ENCODE measurements at regions not wholly inside any gene's neighbourhood (a gene's known extent, or its start where the extent isn't known, plus 50 kb on each side); places are given as distances from the start of the nearest gene placed in this dataset.

- ChIA-PET SMC1A (ENCODE audit: uncharacterized antibody, unreplicated experiment) (no interaction called here), POLR2A (no interaction called here), RAD21 (ENCODE audit: unreplicated experiment) (no interaction called here), CTCF (no interaction called here)
- Histone ChIP-seq H3K9ac (ENCODE audit: control insufficient read depth, insufficient read depth, low read length) (no peak overlapping the region), H2AFZ (ENCODE audit: control insufficient read depth, low read depth, low read length) (no peak overlapping the region), H3K9me3 (replicated peaks; ENCODE audit: control insufficient read depth, insufficient read depth, low read length) (no peaks in the 10 kb centered on the region; the same call in 2 of the 3 replicates), H3K36me3 (ENCODE audit: control insufficient read depth in 2 of 2, insufficient read depth in 2 of 2, low read length in 1 of 2) (no peaks in the 10 kb centered on the region), H3K27ac (ENCODE audit: control insufficient read depth, insufficient read depth) (no peak overlapping the region), H3K4me1 (ENCODE audit: control insufficient read depth, insufficient read depth, low read length) (no peaks in the 10 kb centered on the region), H3K27me3 (replicated peaks in 1 of 2; ENCODE audit: control insufficient read depth in 2 of 2, insufficient read depth in 2 of 2, low read length in 1 of 2) (peaks cover 2 to 5% of the 10 kb centered on the region in 2 experiments; a peak in 2 of 4 replicates), H3K4me2 (ENCODE audit: control insufficient read depth, insufficient read depth) (no peak overlapping the region), H4K20me1 (ENCODE audit: control insufficient read depth, insufficient read depth) (no peaks in the 10 kb centered on the region), H3K4me3 (no peak overlapping the region), H3K79me2 (ENCODE audit: control insufficient read depth, insufficient read depth, low read length) (no peaks in the 10 kb centered on the region)
- intact Hi-C loops (cut with micrococcal nuclease; ENCODE audit: unreplicated experiment) (no loop called here), in situ Hi-C loops (cut with MboI) (no loop called here)
- no peak for ATAC-seq
- no TSS peak for BruUV-seq (replicated peaks)
- DNase-seq (ENCODE audit: low read depth, low spot score), result no peak
- no peak for TF ChIP-seq TBL1XR1 (IDR thresholded peaks at IDR 0.05; ENCODE audit: low read depth, low read length)
- no peak for TF ChIP-seq ATF3 (IDR thresholded peaks at IDR 0.05; ENCODE audit: borderline replicate concordance, extremely low read depth, low read depth, low read length)
- no peak for TF ChIP-seq PAX8 (IDR thresholded peaks at IDR 0.05)
- TF ChIP-seq CHD2 (IDR thresholded peaks at IDR 0.05; ENCODE audit: borderline replicate concordance, low read depth, low read length), result no peak
- no peak for TF ChIP-seq RELA (IDR thresholded peaks at IDR 0.05; ENCODE audit: borderline replicate concordance, partially characterized antibody)
- no peak for TF ChIP-seq ZBTB33 (IDR thresholded peaks at IDR 0.05)
- TF ChIP-seq EGR1 (IDR thresholded peaks at IDR 0.05; ENCODE audit: borderline replicate concordance in 1 of 2, low read depth in 2 of 2, low read length in 2 of 2), result no peak
- TF ChIP-seq ZBED1 (IDR thresholded peaks at IDR 0.05; ENCODE audit: borderline replicate concordance), result no peak
- no peak for TF ChIP-seq SPI1 (IDR thresholded peaks at IDR 0.05; ENCODE audit: borderline replicate concordance, insufficient read depth, low read depth, low read length)
- TF ChIP-seq BCLAF1 (IDR thresholded peaks at IDR 0.05), result no peak
- no peak for TF ChIP-seq HDAC2 (IDR thresholded peaks at IDR 0.05)
- no peak for FAIRE-seq
- WGBS (ENCODE audit: insufficient coverage, insufficient replicate concordance, low lambda C conversion rate, missing lambda C conversion rate), result 27% methylated on average over 11 of the region's 11 CpGs
These were observed 214.7 kb upstream of the FOXQ1 start for GRCh38 chr6:1096967-1097765.

Measured in GM12878 (cell line).